ENCODE measurements at regions not wholly inside any gene's neighbourhood (a gene's known extent, or its start where the extent isn't known, plus 50 kb on each side); places are given as distances from the start of the nearest gene placed in this dataset.

- TF ChIP-seq CTCF (conservative IDR thresholded peaks at IDR 0.05; ENCODE audit: low read depth, low read length) (no peak), POLR2A (IDR thresholded peaks at IDR 0.05; ENCODE audit: low read depth, low read length) (no peak), RAD21 (IDR thresholded peaks at IDR 0.05; ENCODE audit: low read length) (no peak), RFX5 (IDR thresholded peaks at IDR 0.05; ENCODE audit: low read depth, low read length) (no peak), ELK1 (IDR thresholded peaks at IDR 0.05; ENCODE audit: borderline replicate concordance, low read depth, low read length) (no peak), SMC3 (IDR thresholded peaks at IDR 0.05; ENCODE audit: low read depth, low read length) (no peak), MAZ (IDR thresholded peaks at IDR 0.05; ENCODE audit: borderline replicate concordance, low read depth, low read length) (no peak), RCOR1 (IDR thresholded peaks at IDR 0.05; ENCODE audit: insufficient replicate concordance, low read length) (no peak), BHLHE40 (IDR thresholded peaks at IDR 0.05; ENCODE audit: low read depth, low read length) (no peak), NFE2L2 (IDR thresholded peaks at IDR 0.05; ENCODE audit: low read depth, low read length) (no peak), MXI1 (IDR thresholded peaks at IDR 0.05; ENCODE audit: borderline replicate concordance, low read depth, low read length) (no peak)
These were observed 70.0 kb downstream of the FAM50B start for GRCh38 chr6:3919130-3919628.

Data from IMR-90 (cell line).